GM12872 (cell line): ENCODE measurements at regions not wholly inside any gene's neighbourhood (a gene's known extent, or its start where the extent isn't known, plus 50 kb on each side); places are given as distances from the start of the nearest gene placed in this dataset.

Experiments
- CTCF ChIP-seq: IDR thresholded peaks from 3 replicates; pipeline ENCODE4 v1.5.1; 2011; ENCODE audit warnings: low read depth, mild to moderate bottlenecking, low read length, moderate library complexity; ENCODE audit not compliant: insufficient read depth

DNA sequence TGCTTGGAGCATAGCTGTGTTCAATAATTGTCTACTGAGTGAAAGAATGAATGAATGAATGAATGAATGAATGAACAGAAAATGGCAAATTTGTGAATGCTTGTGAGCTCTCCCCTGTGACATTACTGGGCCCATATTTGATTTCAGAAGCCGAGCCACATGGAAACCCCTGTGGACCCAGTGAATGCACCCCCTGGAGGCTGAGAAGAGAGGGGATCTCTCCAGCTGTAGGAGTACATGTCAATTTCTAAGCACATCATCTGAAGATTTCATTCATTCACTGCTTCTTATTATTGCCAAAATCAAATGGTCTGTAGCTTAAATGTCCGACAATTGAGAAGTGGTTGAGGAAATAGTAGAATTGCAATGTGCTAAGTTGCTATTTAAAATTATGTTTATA lies 58.3 kb upstream of the DOCK1 start:
- no peak for TF ChIP-seq CTCF

DNA sequence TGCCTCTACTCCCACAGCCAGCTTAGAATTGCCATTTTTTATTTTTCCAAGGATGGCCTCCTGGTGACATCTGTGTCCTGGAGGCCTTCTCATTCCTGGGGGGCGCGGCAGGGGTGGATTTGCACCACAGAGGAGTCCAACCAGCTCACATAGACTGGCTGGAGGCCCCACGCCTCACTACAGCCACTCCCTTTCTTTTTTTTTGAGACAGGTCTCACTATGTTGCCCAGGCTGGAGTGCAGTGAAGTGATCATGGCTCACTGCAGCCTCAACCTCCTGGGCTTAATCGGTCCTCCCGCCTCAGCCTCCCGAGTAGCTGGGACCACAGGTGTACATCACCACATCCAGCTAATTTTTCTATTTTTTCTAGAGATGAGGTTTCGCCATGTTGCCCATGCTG lies 57.6 kb upstream of the DOCK1 start:
- TF ChIP-seq CTCF, result no peak

- TF ChIP-seq CTCF, result no peak
These were observed 55.6 kb upstream of the DOCK1 start for GRCh38 chr10:126849646-126850045.

DNA sequence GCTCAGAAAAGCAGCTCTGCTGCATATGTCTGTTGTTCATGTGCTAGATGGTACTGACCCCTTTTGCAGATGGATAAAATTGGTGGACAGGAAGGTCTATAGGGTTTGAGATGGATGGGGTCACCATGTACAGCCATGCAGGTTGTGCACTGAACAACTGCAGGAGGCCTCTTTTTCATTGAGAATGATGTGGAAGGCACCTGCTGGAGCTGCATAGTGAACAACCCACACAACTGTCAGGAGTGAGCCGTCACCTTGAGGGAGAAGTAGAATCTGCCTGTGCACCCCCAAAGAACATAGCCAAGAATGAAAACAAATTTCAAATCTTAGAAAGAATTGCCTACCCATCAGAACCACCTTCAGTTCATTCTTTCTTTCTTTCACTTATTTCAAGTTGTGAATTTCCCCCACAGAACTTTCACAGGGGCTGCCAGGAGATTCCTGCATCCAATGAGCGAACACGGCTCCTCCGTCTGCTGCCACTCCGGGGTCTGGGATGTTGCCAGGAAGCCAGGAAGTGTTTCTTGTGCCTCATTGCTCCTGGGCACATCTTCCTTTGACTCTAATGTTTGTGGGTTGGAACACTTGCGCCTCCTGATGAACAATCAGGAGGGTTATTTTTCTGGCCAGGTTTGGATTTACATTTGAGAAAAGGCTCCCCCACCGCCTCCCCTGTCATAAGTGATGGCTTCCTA lies 53.7 kb upstream of the DOCK1 start:
- TF ChIP-seq CTCF, result no peak

GRCh38 chr10:126854726-126855495 lies 50.3 kb upstream of the DOCK1 start:
- no peak for TF ChIP-seq CTCF
